Activated CD8-positive, alpha-beta memory T cell treated with anti-CD3 and anti-CD28 coated beads, Interleukin-2, amount 50 U/mL, for 48 hours (primary cell): ENCODE measurements at regions not wholly inside any gene's neighbourhood (a gene's known extent, or its start where the extent isn't known, plus 50 kb on each side); places are given as distances from the start of the nearest gene placed in this dataset.
"Not testable (repeated sequence)": the region's sequence is repeated elsewhere in the genome, so short reads cannot be mapped to it uniquely, and the experiment has no call there.

Experiments
- DNase-seq: peaks from one replicate; pipeline ENCODE4 v3.0.0-alpha.2; 2020

- no peak for DNase-seq
These were observed 1196.8 kb downstream of the BRD1 start for GRCh38 chr22:48630848-48631247.

GRCh38 chr22:48630433-48630754 is 1197.3 kb downstream of the BRD1 start:
- no peak for DNase-seq

GRCh38 chr22:48629631-48630432 is 1197.8 kb downstream of the BRD1 start:
- no peak for DNase-seq

- DNase-seq, result no peak
These were observed 1198.7 kb downstream of the BRD1 start for GRCh38 chr22:48628891-48629543.

GRCh38 chr22:48627966-48628365 is 1199.7 kb downstream of the BRD1 start:
- no peak for DNase-seq

GRCh38 chr22:48627203-48627602 is 1200.5 kb downstream of the BRD1 start:
- DNase-seq, result no peak

- DNase-seq, result no peak
These were observed 1203.3 kb downstream of the BRD1 start for GRCh38 chr22:48624401-48624800.

- DNase-seq, result no peak
These were observed 1204.7 kb downstream of the BRD1 start for GRCh38 chr22:48622891-48623545.

GRCh38 chr22:48621085-48621484 is 1206.6 kb downstream of the BRD1 start:
- DNase-seq, result no peak

- DNase-seq, result not testable (repeated sequence)
These were observed 1207.2 kb downstream of the BRD1 start for GRCh38 chr22:48620460-48620859.

GRCh38 chr22:48619721-48620120 is 1208.0 kb downstream of the BRD1 start:
- DNase-seq, result no peak

- DNase-seq, result no peak
These were observed 1209.3 kb downstream of the BRD1 start for GRCh38 chr22:48618326-48618725.

- DNase-seq, result no peak
These were observed 1211.0 kb downstream of the BRD1 start for GRCh38 chr22:48616656-48617055.

- no peak for DNase-seq
These were observed 1212.3 kb downstream of the BRD1 start for GRCh38 chr22:48615171-48616008.

- no peak for DNase-seq
These were observed 1214.0 kb downstream of the BRD1 start for GRCh38 chr22:48613566-48614200.

- no peak for DNase-seq
These were observed 1215.3 kb downstream of the BRD1 start for GRCh38 chr22:48612077-48612995.

GRCh38 chr22:48609279-48609865 is 1218.3 kb downstream of the BRD1 start:
- DNase-seq, result no peak

- no peak for DNase-seq
These were observed 1219.6 kb downstream of the BRD1 start for GRCh38 chr22:48607901-48608662.

GRCh38 chr22:48606684-48607307 is 1220.9 kb downstream of the BRD1 start:
- no peak for DNase-seq
